ENCODE measurements at regions not wholly inside any gene's neighbourhood (a gene's known extent, or its start where the extent isn't known, plus 50 kb on each side); places are given as distances from the start of the nearest gene placed in this dataset.

GRCh38 chr12:63404611-63405010 lies 253.6 kb upstream of the AVPR1A start:
- Histone ChIP-seq H3K27ac (ENCODE audit: extremely low read length, insufficient read depth, low read length) (no peak overlapping the region), H3K4me3 (replicated peaks in 1 of 3; ENCODE audit: insufficient read depth in 1 of 3, low read depth in 2 of 3, low read length in 3 of 3) (no peak overlapping the region), H3K36me3 (replicated peaks in 1 of 2; ENCODE audit: control insufficient read depth in 1 of 2, insufficient read depth in 2 of 2, low read length in 2 of 2) (no peaks in the 10 kb centered on the region), H3K79me2 (ENCODE audit: insufficient read depth, low read length) (no peaks in the 10 kb centered on the region), H3K9me3 (ENCODE audit: low read length) (no peaks in the 10 kb centered on the region), H3K27me3 (ENCODE audit: control insufficient read depth in 1 of 2, insufficient read depth in 2 of 2, low read length in 2 of 2) (0 out of 5 replicates have a peak, but pooled peaks cover 0 to 1% of the 10 kb centered on the region in 2 experiments), H2AFZ (ENCODE audit: low read length) (no peak overlapping the region), H4K20me1 (ENCODE audit: insufficient read depth, low read length) (no peaks in the 10 kb centered on the region), H3K4me2 (ENCODE audit: low read depth, low read length) (no peak overlapping the region), H3K9ac (ENCODE audit: insufficient read depth, low read depth, low read length) (no peak overlapping the region), H3K4me1 (ENCODE audit: insufficient read depth, low read length) (no peaks in the 10 kb centered on the region)
- TF ChIP-seq ZNF333 (CRISPR knock-in tag; IDR thresholded peaks at IDR 0.05; ENCODE audit: borderline replicate concordance) (no peak), JUND (CRISPR knock-in tag; IDR thresholded peaks at IDR 0.05) (no peak), NFAT5 (CRISPR knock-in tag; IDR thresholded peaks at IDR 0.05) (no peak), PBX3 (CRISPR knock-in tag; IDR thresholded peaks at IDR 0.05; ENCODE audit: borderline replicate concordance) (no peak), ISL2 (CRISPR knock-in tag; IDR thresholded peaks at IDR 0.05) (no peak), ZBTB1 (CRISPR knock-in tag; IDR thresholded peaks at IDR 0.05; ENCODE audit: borderline replicate concordance) (no peak), POLR2A (IDR thresholded peaks at IDR 0.05; ENCODE audit: insufficient read depth in 1 of 2, low read depth in 2 of 2, low read length in 2 of 2) (no peak), KLF12 (CRISPR knock-in tag; IDR thresholded peaks at IDR 0.05; ENCODE audit: borderline replicate concordance) (no peak), DNMT1 (CRISPR knock-in tag; IDR thresholded peaks at IDR 0.05) (no peak)
- TF ChIP-seq, protein P1, sequence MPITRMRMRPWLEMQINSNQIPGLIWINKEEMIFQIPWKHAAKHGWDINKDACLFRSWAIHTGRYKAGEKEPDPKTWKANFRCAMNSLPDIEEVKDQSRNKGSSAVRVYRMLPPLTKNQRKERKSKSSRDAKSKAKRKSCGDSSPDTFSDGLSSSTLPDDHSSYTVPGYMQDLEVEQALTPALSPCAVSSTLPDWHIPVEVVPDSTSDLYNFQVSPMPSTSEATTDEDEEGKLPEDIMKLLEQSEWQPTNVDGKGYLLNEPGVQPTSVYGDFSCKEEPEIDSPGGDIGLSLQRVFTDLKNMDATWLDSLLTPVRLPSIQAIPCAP (CRISPR knock-in tag; IDR thresholded peaks at IDR 0.05; ENCODE audit: low read depth) = no peak
- TF ChIP-seq, protein P2, sequence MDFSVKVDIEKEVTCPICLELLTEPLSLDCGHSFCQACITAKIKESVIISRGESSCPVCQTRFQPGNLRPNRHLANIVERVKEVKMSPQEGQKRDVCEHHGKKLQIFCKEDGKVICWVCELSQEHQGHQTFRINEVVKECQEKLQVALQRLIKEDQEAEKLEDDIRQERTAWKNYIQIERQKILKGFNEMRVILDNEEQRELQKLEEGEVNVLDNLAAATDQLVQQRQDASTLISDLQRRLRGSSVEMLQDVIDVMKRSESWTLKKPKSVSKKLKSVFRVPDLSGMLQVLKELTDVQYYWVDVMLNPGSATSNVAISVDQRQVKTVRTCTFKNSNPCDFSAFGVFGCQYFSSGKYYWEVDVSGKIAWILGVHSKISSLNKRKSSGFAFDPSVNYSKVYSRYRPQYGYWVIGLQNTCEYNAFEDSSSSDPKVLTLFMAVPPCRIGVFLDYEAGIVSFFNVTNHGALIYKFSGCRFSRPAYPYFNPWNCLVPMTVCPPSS (IDR thresholded peaks at IDR 0.05) = no peak
- CTCF ChIA-PET (ENCODE audit: low intra/inter-chr PET ratio, low total read pairs) = no interaction called here
- WGBS (ENCODE audit: low lambda C conversion rate) = no CpG with 5 or more reads among the region's 1 CpG
- FAIRE-seq (no peak), ATAC-seq (no peak), DNase-seq (ENCODE audit: low spot score) (no peak)
- POLR2A ChIA-PET = no interaction called here
- in situ Hi-C loops (cut with HindIII; ENCODE audit: extremely low pct_ligation_motif_present, low pct_unique_long_range_greater_than_20kb) = no loop called here
- intact Hi-C loops (cut with micrococcal nuclease; ENCODE audit: unreplicated experiment) = no loop called here
- BruUV-seq (replicated peaks) = no TSS peak

All from HepG2 (cell line).